HEK293T (cell line): ENCODE measurements at regions not wholly inside any gene's neighbourhood (a gene's known extent, or its start where the extent isn't known, plus 50 kb on each side); places are given as distances from the start of the nearest gene placed in this dataset.
"Not testable (repeated sequence)": the region's sequence is repeated elsewhere in the genome, so short reads cannot be mapped to it uniquely, and the experiment has no call there.

Experiments used
- CTCF ChIA-PET: fragments of 350-600 bp; formaldehyde crosslinking; extraction: SDS; loops from one replicate; lab custom pipeline; 2021; ENCODE audit warnings: antibody characterized with exemption, inconsistent platforms; lab: Yijun Ruan, JAX
- POLR2A ChIA-PET: fragments of 350-600 bp; formaldehyde crosslinking; extraction: SDS; loops from one replicate; lab custom pipeline; 2020; ENCODE audit warnings: antibody characterized with exemption, inconsistent platforms; lab: Yijun Ruan, JAX
- DNase-seq: peaks from one replicate; pipeline ENCODE4 v3.0.0; 2012; ENCODE audit warnings: mixed read lengths; ENCODE audit errors: extremely low spot score
- ARNT ChIP-seq: fragments of 450-650 bp; IDR thresholded peaks from 2 replicates; pipeline ENCODE4 v1.6.1; 2017; ENCODE audit warnings: mild to moderate bottlenecking
- BHLHE40 ChIP-seq: fragments of 450-650 bp; IDR thresholded peaks from 2 replicates; pipeline ENCODE4 v1.6.1; 2016; ENCODE audit warnings: mild to moderate bottlenecking, moderate library complexity, borderline replicate concordance
- CTBP1 ChIP-seq: fragments of 450-650 bp; IDR thresholded peaks from 2 replicates; pipeline ENCODE4 v1.6.1; 2016; ENCODE audit warnings: borderline replicate concordance
- ELF4 ChIP-seq: fragments of 450-650 bp; IDR thresholded peaks from 2 replicates; pipeline ENCODE4 v1.6.1; 2017; ENCODE audit warnings: antibody characterized with exemption
- FOXA1 ChIP-seq: fragments of 450-650 bp; IDR thresholded peaks from 2 replicates; pipeline ENCODE4 v1.6.1; 2016; ENCODE audit warnings: mild to moderate bottlenecking
- FOXK2 ChIP-seq: fragments of 450-650 bp; IDR thresholded peaks from 2 replicates; pipeline ENCODE4 v1.6.1; 2016; ENCODE audit warnings: mild to moderate bottlenecking
- FOXM1 ChIP-seq: fragments of 450-650 bp; IDR thresholded peaks from 2 replicates; pipeline ENCODE4 v1.6.1; 2017; ENCODE audit warnings: mild to moderate bottlenecking, borderline replicate concordance
- HDGF ChIP-seq: fragments of 450-650 bp; IDR thresholded peaks from 2 replicates; pipeline ENCODE4 v1.6.1; 2017; ENCODE audit warnings: antibody characterized with exemption, borderline replicate concordance
- L3MBTL2 ChIP-seq: fragments of 450-650 bp; conservative IDR thresholded peaks from 2 replicates; pipeline ENCODE4 v1.6.1; 2016; ENCODE audit warnings: mild to moderate bottlenecking
- LEF1 ChIP-seq: fragments of 450-650 bp; IDR thresholded peaks from 2 replicates; pipeline ENCODE4 v1.6.1; 2017; ENCODE audit warnings: mild to moderate bottlenecking, borderline replicate concordance
- NFRKB ChIP-seq: fragments of 450-650 bp; IDR thresholded peaks from 2 replicates; pipeline ENCODE4 v1.6.1; 2016; ENCODE audit warnings: mild to moderate bottlenecking, moderate library complexity
- SP1 ChIP-seq: fragments of 450-650 bp; IDR thresholded peaks from 2 replicates; pipeline ENCODE4 v1.6.1; 2017
- SUZ12 ChIP-seq: fragments of 450-650 bp; IDR thresholded peaks from 2 replicates; pipeline ENCODE4 v1.6.1; 2016; ENCODE audit warnings: mild to moderate bottlenecking
- TARDBP ChIP-seq: fragments of 450-650 bp; IDR thresholded peaks from 2 replicates; pipeline ENCODE4 v1.6.1; 2016
- ZNF384 ChIP-seq: fragments of 450-650 bp; IDR thresholded peaks from 2 replicates; pipeline ENCODE4 v1.6.1; 2016
- TF ChIP-seq, protein P1 (sequence below): fragments of 450-650 bp; IDR thresholded peaks from 2 replicates; pipeline ENCODE4 v1.6.1; 2016

DNA sequence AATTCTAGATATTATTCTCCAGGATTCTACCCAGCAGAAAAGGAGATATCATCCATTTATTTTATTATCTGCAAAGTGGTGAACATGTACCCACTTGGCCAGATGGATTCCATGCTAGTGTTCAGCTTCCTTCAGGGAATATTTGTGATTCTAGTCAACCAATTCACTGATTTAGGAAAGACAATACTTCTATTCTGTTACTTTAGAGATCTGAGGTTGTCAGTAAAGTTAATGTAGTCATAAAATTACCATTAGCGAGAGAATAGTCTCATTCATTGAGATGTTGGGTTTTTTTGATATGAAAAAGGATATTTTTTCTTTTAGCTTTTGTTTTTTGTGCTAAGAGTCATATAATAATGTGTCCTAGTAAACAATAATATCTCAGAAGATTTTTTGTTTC is 222.8 kb downstream of the CGGBP1 start:
- TF ChIP-seq TARDBP (no peak), FOXK2 (no peak), SP1 (no peak), CTBP1 (no peak), ZNF384 (no peak), FOXM1 (no peak), NFRKB (no peak), L3MBTL2 (no peak), LEF1 (no peak), HDGF (no peak), SUZ12 (no peak), ARNT (no peak), ELF4 (no peak), BHLHE40 (no peak), FOXA1 (no peak)
- TF ChIP-seq, protein P1, sequence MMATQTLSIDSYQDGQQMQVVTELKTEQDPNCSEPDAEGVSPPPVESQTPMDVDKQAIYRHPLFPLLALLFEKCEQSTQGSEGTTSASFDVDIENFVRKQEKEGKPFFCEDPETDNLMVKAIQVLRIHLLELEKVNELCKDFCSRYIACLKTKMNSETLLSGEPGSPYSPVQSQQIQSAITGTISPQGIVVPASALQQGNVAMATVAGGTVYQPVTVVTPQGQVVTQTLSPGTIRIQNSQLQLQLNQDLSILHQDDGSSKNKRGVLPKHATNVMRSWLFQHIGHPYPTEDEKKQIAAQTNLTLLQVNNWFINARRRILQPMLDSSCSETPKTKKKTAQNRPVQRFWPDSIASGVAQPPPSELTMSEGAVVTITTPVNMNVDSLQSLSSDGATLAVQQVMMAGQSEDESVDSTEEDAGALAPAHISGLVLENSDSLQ = no peak
- no peak for DNase-seq
- ChIA-PET CTCF (no interaction called here), POLR2A (no interaction called here)

GRCh38 chr3:87835236-87835635 is 223.6 kb downstream of the CGGBP1 start:
- no peak for DNase-seq

DNA sequence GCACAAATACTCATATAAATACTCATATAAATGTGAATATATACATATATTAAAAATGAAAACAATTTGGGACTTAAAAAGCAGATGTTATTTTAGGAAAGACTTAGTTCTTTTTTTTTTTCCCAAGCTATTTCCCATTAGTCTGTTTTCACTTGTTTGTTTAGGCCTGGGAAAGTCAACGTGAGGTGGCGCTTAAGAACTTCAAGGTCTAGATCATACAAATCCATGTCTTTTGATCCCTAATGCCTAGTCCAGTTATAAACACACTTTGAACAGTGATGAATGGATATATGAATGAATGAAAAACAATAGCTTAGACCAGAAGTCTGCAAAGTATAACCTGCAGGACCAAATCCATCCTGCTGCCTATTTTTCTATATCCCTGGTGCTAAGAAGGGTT is 224.5 kb downstream of the CGGBP1 start:
- ChIA-PET CTCF (interaction anchor here (0.5 kb wide), 1 partner anchor 73 kb away, joined by 3 read pairs; no protein-coding TSS in a partner anchor), POLR2A (no interaction called here)
- no peak for DNase-seq
- no peak for TF ChIP-seq BHLHE40
- TF ChIP-seq TARDBP = no peak
- TF ChIP-seq NFRKB = no peak
- TF ChIP-seq, protein P1 = no peak
- TF ChIP-seq FOXK2 = no peak
- no peak for TF ChIP-seq FOXA1
- TF ChIP-seq L3MBTL2 = no peak
- TF ChIP-seq ZNF384 = no peak
- no peak for TF ChIP-seq LEF1
- no peak for TF ChIP-seq HDGF
- TF ChIP-seq ELF4 = no peak
- no peak for TF ChIP-seq ARNT
- TF ChIP-seq SUZ12 = no peak
- TF ChIP-seq SP1 = no peak
- no peak for TF ChIP-seq FOXM1
- no peak for TF ChIP-seq CTBP1

More at GRCh38 chr3:87835236-87835635, 223.6 kb downstream of the CGGBP1 start:
- POLR2A ChIA-PET = no interaction called here
- CTCF ChIA-PET = no interaction called here
- TF ChIP-seq BHLHE40 = no peak
- no peak for TF ChIP-seq ZNF384
- TF ChIP-seq HDGF = no peak
- no peak for TF ChIP-seq CTBP1

- POLR2A ChIA-PET = interaction anchor here (0.6 kb wide), 1 partner anchor 30 kb away, joined by 3 read pairs; no protein-coding TSS in a partner anchor
- TF ChIP-seq FOXK2 (no peak), ZNF384 (no peak), ARNT (no peak), LEF1 (no peak), SP1 (no peak), BHLHE40 (no peak), FOXA1 (no peak), HDGF (no peak), NFRKB (no peak)
- DNase-seq = no peak
- CTCF ChIA-PET = no interaction called here
Observed at GRCh38 chr3:87833039-87833377, 225.8 kb downstream of the CGGBP1 start.

- ChIA-PET POLR2A (no interaction called here), CTCF (no interaction called here)
- DNase-seq = no peak
- no peak for TF ChIP-seq L3MBTL2
- TF ChIP-seq ARNT = no peak
- no peak for TF ChIP-seq ELF4
- TF ChIP-seq FOXA1 = no peak
- no peak for TF ChIP-seq NFRKB
- no peak for TF ChIP-seq BHLHE40
- TF ChIP-seq CTBP1 = no peak
- TF ChIP-seq ZNF384 = no peak
- TF ChIP-seq, protein P1 = no peak
- no peak for TF ChIP-seq SUZ12
- no peak for TF ChIP-seq FOXM1
- no peak for TF ChIP-seq SP1
- TF ChIP-seq HDGF = no peak
- TF ChIP-seq FOXK2 = no peak
Observed at GRCh38 chr3:87828046-87828445, 230.8 kb downstream of the CGGBP1 start.

GRCh38 chr3:87822563-87822962 is 236.2 kb downstream of the CGGBP1 start:
- ChIA-PET POLR2A (no interaction called here), CTCF (no interaction called here)
- DNase-seq = no peak
- TF ChIP-seq, protein P1 = no peak
- TF ChIP-seq ELF4 = no peak
- no peak for TF ChIP-seq BHLHE40
- TF ChIP-seq SP1 = no peak
- no peak for TF ChIP-seq TARDBP
- no peak for TF ChIP-seq ARNT
- no peak for TF ChIP-seq NFRKB
- TF ChIP-seq SUZ12 = no peak
- TF ChIP-seq FOXA1 = no peak
- no peak for TF ChIP-seq CTBP1
- no peak for TF ChIP-seq L3MBTL2
- no peak for TF ChIP-seq FOXM1
- TF ChIP-seq FOXK2 = no peak
- TF ChIP-seq LEF1 = no peak
- TF ChIP-seq HDGF = no peak
- no peak for TF ChIP-seq ZNF384

GRCh38 chr3:87813503-87813902 is 245.3 kb downstream of the CGGBP1 start:
- POLR2A ChIA-PET, CTCF ChIA-PET, DNase-seq: not testable (repeated sequence)
